HG02763 (cell line): ENCODE measurements at regions not wholly inside any gene's neighbourhood (a gene's known extent, or its start where the extent isn't known, plus 50 kb on each side); places are given as distances from the start of the nearest gene placed in this dataset.

Experiments used
- ATAC-seq: cut with Tn5 transposase; IDR thresholded peaks from one replicate; pipeline ENCODE4 v1.9.1; 2021; ENCODE audit warnings: mild to moderate bottlenecking, moderate library complexity; ENCODE audit not compliant: unreplicated experiment

- no peak for ATAC-seq
Measured at GRCh38 chr2:228866044-228866443, 405.0 kb downstream of the PID1 start.

- ATAC-seq = no peak
Measured at GRCh38 chr2:228864131-228864530, 407.0 kb downstream of the PID1 start.

- no peak for ATAC-seq
Measured at GRCh38 chr2:228860601-228861285, 410.3 kb downstream of the PID1 start.

GRCh38 chr2:228853151-228853550, 417.9 kb downstream of the PID1 start:
- no peak for ATAC-seq

GRCh38 chr2:228848638-228849037, 422.4 kb downstream of the PID1 start:
- ATAC-seq = no peak

- no peak for ATAC-seq
Measured at GRCh38 chr2:228847684-228848083, 423.4 kb downstream of the PID1 start.

GRCh38 chr2:228846161-228846560, 424.9 kb downstream of the PID1 start:
- no peak for ATAC-seq

- ATAC-seq = no peak
Measured at GRCh38 chr2:228845162-228845925, 425.7 kb downstream of the PID1 start.

- ATAC-seq = no peak
Measured at GRCh38 chr2:228841877-228842276, 429.2 kb downstream of the PID1 start.

GRCh38 chr2:228841475-228841874, 429.6 kb downstream of the PID1 start:
- ATAC-seq = no peak

GRCh38 chr2:228840743-228841114, 430.4 kb downstream of the PID1 start:
- no peak for ATAC-seq

- no peak for ATAC-seq
Measured at GRCh38 chr2:228840113-228840742, 430.9 kb downstream of the PID1 start.

GRCh38 chr2:228839421-228839876, 431.6 kb downstream of the PID1 start:
- no peak for ATAC-seq

- ATAC-seq = no peak
Measured at GRCh38 chr2:228838819-228839218, 432.3 kb downstream of the PID1 start.

GRCh38 chr2:228828397-228828796, 442.7 kb downstream of the PID1 start:
- no peak for ATAC-seq

- no peak for ATAC-seq
Measured at GRCh38 chr2:228827056-228827700, 443.9 kb downstream of the PID1 start.

- no peak for ATAC-seq
Measured at GRCh38 chr2:228819701-228820100, 451.4 kb downstream of the PID1 start.

- ATAC-seq = no peak
Measured at GRCh38 chr2:228802181-228803071, 468.7 kb downstream of the PID1 start.

GRCh38 chr2:228801451-228801850, 469.6 kb downstream of the PID1 start:
- no peak for ATAC-seq

- ATAC-seq = no peak
Measured at GRCh38 chr2:228799208-228799588, 471.9 kb downstream of the PID1 start.
